ENCODE measurements at regions not wholly inside any gene's neighbourhood (a gene's known extent, or its start where the extent isn't known, plus 50 kb on each side); places are given as distances from the start of the nearest gene placed in this dataset.
"Not testable (repeated sequence)": the region's sequence is repeated elsewhere in the genome, so short reads cannot be mapped to it uniquely, and the experiment has no call there.

GRCh38 chr7:142641252-142641651 lies 108.0 kb upstream of the PRSS1 start:
- not testable (repeated sequence) for H4K5ac ChIP-seq (ENCODE audit: low read depth, low read length); BruUV-seq (replicated peaks)

More at GRCh38 chr7:142641252-142641651, 108.0 kb upstream of the PRSS1 start:
- H3K79me1 ChIP-seq (ENCODE audit: low read depth in 1 of 2, low read length in 2 of 2); H4K20me1 ChIP-seq (ENCODE audit: insufficient read depth, low read length); H3K4me1 ChIP-seq (ENCODE audit: control insufficient read depth, insufficient read depth, low read length); H3K23ac ChIP-seq (ENCODE audit: low read depth, low read length); H3K9me1 ChIP-seq (ENCODE audit: insufficient read depth, low read length); H3K9ac ChIP-seq (ENCODE audit: low read depth, low read length); H2BK15ac ChIP-seq (ENCODE audit: low read depth, low read length); H4K91ac ChIP-seq (ENCODE audit: insufficient read depth, low read depth, low read length); DNase-seq; H3K4me2 ChIP-seq (ENCODE audit: low read depth, low read length); H2AFZ ChIP-seq (replicated peaks; ENCODE audit: low read length, poor library complexity); H2BK20ac ChIP-seq (ENCODE audit: low read depth, low read length); H2AK5ac ChIP-seq (ENCODE audit: low read depth, low read length); H4K8ac ChIP-seq (ENCODE audit: low read depth in 2 of 2, low read length in 2 of 2); H3K56ac ChIP-seq (ENCODE audit: extremely low read depth, insufficient read depth, low read length); H3K14ac ChIP-seq (replicated peaks; ENCODE audit: low read depth, low read length); H2AK9ac ChIP-seq (replicated peaks; ENCODE audit: low read depth, low read length, poor library complexity); dilution Hi-C loops (cut with HindIII; ENCODE audit: low sequenced_read_pairs, unreplicated experiment); H3K4ac ChIP-seq (ENCODE audit: low read depth, low read length); ATAC-seq (ENCODE audit: low read depth); H3K9me3 ChIP-seq (ENCODE audit: control insufficient read depth, insufficient read depth, low read length); H3K18ac ChIP-seq (ENCODE audit: low read depth, low read length); H2BK120ac ChIP-seq (ENCODE audit: low read depth, low read length); H2BK5ac ChIP-seq (ENCODE audit: low read depth, low read length, poor library complexity, severe bottlenecking); intact Hi-C loops (cut with micrococcal nuclease); H3K4me3 ChIP-seq (ENCODE audit: insufficient read depth, low read depth, low read length); POLR2A ChIA-PET (ENCODE audit: unreplicated experiment); H3K36me3 ChIP-seq (ENCODE audit: control insufficient read depth, insufficient read depth, low read length); H3K27ac ChIP-seq (ENCODE audit: insufficient read depth, low read length): not testable (repeated sequence)
- WGBS, 2 experiments (ENCODE audit: extremely low coverage in 2 of 2, insufficient read length in 1 of 2), result no CpG with 5 or more reads among the region's 4 CpGs
- in situ Hi-C loops (cut with MboI; ENCODE audit: low sequenced_read_pairs), result loop anchor here (10.0 kb wide), 1 partner anchor 134 kb away; the partner anchor contains the start of gene PRSS2
- H3K27me3 ChIP-seq (ENCODE audit: control insufficient read depth, insufficient read depth, low read length), result peaks cover 12% of the 10 kb centered on the region
- CTCF ChIA-PET, result interaction anchor here (1.4 to 1.5 kb wide), 2 partner anchors 9 to 142 kb away, joined by 5 to 6 read pairs; no protein-coding TSS in a partner anchor
